HG02870 (cell line): ENCODE measurements at regions not wholly inside any gene's neighbourhood (a gene's known extent, or its start where the extent isn't known, plus 50 kb on each side); places are given as distances from the start of the nearest gene placed in this dataset.

Source experiments
- ATAC-seq: cut with Tn5 transposase; IDR thresholded peaks from one replicate; pipeline ENCODE4 v1.9.1; 2021; ENCODE audit warnings: mild to moderate bottlenecking, moderate library complexity; ENCODE audit not compliant: unreplicated experiment

- no peak for ATAC-seq
These were observed 79.7 kb downstream of the VCPKMT start for GRCh38 chr14:50036637-50037036.

GRCh38 chr14:50037240-50037639, 79.1 kb downstream of the VCPKMT start:
- no peak for ATAC-seq

- ATAC-seq: no peak
These were observed 78.5 kb downstream of the VCPKMT start for GRCh38 chr14:50037852-50038251.

- ATAC-seq: peak; percentile 77
These were observed 77.8 kb downstream of the VCPKMT start for GRCh38 chr14:50038398-50039119.

GRCh38 chr14:50039120-50039517, 77.3 kb downstream of the VCPKMT start:
- ATAC-seq: no peak

- ATAC-seq: no peak
These were observed 76.5 kb downstream of the VCPKMT start for GRCh38 chr14:50039734-50040400.

- ATAC-seq: peak; percentile 24
These were observed 76.0 kb downstream of the VCPKMT start for GRCh38 chr14:50040401-50040775.

- no peak for ATAC-seq
These were observed 75.4 kb downstream of the VCPKMT start for GRCh38 chr14:50040895-50041465.

- no peak for ATAC-seq
These were observed 74.4 kb downstream of the VCPKMT start for GRCh38 chr14:50041980-50042379.

GRCh38 chr14:50044042-50044651, 72.2 kb downstream of the VCPKMT start:
- no peak for ATAC-seq

- peak; percentile 44 for ATAC-seq
These were observed 71.2 kb downstream of the VCPKMT start for GRCh38 chr14:50045039-50045711.

- ATAC-seq: no peak
These were observed 70.5 kb downstream of the VCPKMT start for GRCh38 chr14:50045837-50046236.

GRCh38 chr14:50047274-50047676, 69.1 kb downstream of the VCPKMT start:
- ATAC-seq: peak; percentile 65

- no peak for ATAC-seq
These were observed 67.3 kb downstream of the VCPKMT start for GRCh38 chr14:50049093-50049492.

- ATAC-seq: no peak
These were observed 66.4 kb downstream of the VCPKMT start for GRCh38 chr14:50049703-50050570.

GRCh38 chr14:50051106-50051505, 65.3 kb downstream of the VCPKMT start:
- no peak for ATAC-seq

GRCh38 chr14:50051706-50052105, 64.7 kb downstream of the VCPKMT start:
- ATAC-seq: no peak

- no peak for ATAC-seq
These were observed 63.9 kb downstream of the VCPKMT start for GRCh38 chr14:50052517-50052916.

GRCh38 chr14:50053935-50054334, 62.4 kb downstream of the VCPKMT start:
- no peak for ATAC-seq
